Stimulated activated CD4-positive, alpha-beta T cell treated with anti-CD3 and anti-CD28 coated beads, Interleukin-2, amount 100 ng/mL, for 4 hours (primary cell): ENCODE measurements at regions not wholly inside any gene's neighbourhood (a gene's known extent, or its start where the extent isn't known, plus 50 kb on each side); places are given as distances from the start of the nearest gene placed in this dataset.
"Not testable (repeated sequence)": the region's sequence is repeated elsewhere in the genome, so short reads cannot be mapped to it uniquely, and the experiment has no call there.

Source experiments
- DNase-seq: peaks from one replicate; pipeline ENCODE4 v3.0.0-alpha.2; 2020; ENCODE audit warnings: low read depth

- DNase-seq = no peak
Measured at GRCh38 chr2:34815052-34815741, 1216.1 kb upstream of the FAM98A start.

DNA sequence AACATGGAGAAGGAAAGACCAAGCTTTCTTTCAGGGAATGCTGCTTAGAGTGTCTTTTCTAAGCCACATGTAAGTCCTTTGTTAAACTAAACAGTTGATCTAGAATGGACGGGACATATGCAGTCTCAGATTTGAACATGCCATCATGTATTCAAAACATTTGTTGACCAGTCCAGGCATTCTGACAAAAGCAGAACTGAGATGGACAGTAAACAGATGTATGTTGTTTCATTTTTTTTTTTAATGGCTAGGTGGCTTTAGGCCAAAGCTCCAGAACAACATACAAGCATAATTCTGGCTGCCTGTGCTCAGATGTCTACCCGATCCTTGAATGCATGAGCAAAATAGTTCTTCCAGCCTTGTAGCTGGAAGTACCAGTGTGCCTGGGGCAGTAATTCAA lies 1211.4 kb upstream of the FAM98A start:
- no peak for DNase-seq

DNA sequence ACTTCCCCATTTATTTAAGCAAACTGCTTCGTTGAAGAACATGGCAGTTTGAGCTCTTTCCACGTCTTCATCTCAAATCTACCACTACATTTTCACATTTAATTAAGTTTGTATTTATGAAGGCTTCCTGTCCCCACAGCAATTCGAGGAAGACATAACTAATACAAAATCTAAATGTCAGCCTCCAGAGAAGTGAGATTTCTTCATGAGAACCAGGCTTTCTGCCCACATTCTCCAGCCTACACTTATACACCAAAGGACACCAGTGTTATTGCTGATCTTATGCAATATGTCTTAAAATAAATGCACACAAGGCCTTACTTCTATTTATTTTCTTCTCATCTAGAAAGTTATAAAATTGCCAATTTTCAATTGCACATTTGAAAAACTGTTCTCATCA lies 1209.3 kb upstream of the FAM98A start:
- no peak for DNase-seq

GRCh38 chr2:34806891-34807290 lies 1207.8 kb upstream of the FAM98A start:
- no peak for DNase-seq

DNA sequence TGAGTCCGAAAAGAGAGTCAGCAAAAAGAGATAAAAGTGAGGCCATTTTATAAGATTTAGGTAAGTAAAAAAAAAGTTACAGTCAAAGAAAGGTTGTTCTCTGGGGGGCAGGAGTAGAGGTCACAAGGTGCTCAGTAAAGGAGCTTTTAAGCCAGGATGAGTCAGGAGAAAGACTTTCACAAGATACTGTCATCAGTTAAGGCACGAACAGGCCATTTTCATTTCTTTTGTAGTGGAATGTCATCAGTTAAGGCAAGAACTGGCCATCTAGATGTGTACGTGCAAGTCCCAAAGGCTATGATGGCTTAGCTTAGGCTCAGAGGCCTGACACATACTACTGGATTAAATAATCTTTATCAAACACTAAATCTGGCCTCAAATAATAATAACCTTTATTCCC lies 1207.3 kb upstream of the FAM98A start:
- no peak for DNase-seq

GRCh38 chr2:34799556-34799955 lies 1200.5 kb upstream of the FAM98A start:
- DNase-seq = no peak

GRCh38 chr2:34795586-34795985 lies 1196.5 kb upstream of the FAM98A start:
- DNase-seq = not testable (repeated sequence)

DNA sequence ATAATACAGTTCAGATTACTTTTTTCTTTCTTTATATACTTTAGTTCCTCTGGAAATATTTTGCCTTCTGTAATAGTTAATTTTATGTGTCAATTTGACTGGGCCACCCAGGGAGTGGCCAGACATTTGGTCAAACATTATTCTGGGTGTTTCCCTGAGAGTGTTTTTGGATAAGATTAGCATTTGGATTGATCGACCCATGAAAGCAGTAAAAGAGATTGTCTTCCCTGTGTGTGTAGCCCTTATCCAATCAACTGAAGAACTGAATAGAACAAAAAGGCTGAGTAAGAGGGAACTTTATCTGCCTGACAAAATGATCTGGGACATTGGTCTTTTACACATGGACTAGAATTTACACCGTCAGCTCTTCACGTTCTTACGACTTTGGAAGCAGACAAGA lies 1190.1 kb upstream of the FAM98A start:
- no peak for DNase-seq

DNA sequence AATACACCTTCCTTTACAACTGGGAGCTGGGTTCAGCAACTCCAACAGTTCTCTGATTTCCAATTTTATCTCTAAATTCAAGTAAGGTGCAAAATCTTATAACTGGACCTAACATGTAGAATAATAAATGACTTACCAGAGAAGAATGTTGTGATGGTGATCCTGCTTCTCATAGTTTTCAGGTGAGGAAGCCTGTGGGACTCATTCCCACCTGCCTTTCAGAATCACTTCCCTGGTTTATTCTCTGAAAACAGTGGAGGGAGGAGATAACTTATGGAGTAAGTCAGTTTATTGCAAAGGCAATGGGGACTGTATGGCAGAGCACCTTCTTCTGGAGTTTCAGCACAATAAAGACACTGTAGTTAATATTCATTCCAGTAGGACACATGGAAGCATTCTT lies 1188.2 kb upstream of the FAM98A start:
- DNase-seq = no peak

GRCh38 chr2:34785206-34785785 lies 1186.2 kb upstream of the FAM98A start:
- no peak for DNase-seq

GRCh38 chr2:34784701-34785100 lies 1185.6 kb upstream of the FAM98A start:
- DNase-seq = no peak

DNA sequence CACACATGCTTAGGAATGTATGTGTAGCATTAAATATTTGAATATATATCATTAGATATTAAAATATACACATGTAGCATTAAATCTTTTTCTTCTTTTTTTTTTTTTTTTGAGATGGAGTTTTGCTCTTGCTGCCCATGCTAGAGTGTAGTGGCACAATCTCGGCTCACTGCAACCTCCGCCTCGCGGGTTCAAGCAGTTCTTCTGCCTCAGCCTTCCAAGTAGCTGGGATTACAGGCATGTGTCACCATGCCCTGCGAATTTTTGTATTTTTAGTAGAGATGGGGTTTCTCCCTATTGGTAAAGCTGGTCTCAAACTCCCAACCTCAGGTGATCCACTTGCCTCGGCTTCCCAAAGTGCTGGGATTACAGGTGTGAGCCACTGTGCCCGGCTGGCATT lies 1151.6 kb upstream of the FAM98A start:
- not testable (repeated sequence) for DNase-seq

DNA sequence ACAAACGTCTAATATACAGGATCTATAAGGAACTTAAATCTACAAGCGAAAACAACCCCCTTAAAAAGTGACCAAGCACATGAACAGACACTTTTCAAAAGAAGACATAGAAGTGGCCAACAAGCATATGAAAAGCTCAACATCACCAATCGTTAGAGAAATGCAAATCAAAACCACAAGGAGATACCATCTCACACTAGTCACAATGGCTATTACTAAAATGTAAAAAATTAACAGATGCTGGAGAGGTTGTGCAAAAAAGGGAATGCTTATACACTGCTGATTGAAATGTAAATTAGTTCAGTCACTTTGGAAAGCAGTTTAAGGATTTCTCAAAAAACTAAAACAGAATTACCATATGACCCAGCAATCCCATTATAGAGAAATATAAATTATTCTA lies 1148.5 kb upstream of the FAM98A start:
- DNase-seq = no peak

GRCh38 chr2:34738691-34739090 lies 1139.6 kb upstream of the FAM98A start:
- DNase-seq = no peak

DNA sequence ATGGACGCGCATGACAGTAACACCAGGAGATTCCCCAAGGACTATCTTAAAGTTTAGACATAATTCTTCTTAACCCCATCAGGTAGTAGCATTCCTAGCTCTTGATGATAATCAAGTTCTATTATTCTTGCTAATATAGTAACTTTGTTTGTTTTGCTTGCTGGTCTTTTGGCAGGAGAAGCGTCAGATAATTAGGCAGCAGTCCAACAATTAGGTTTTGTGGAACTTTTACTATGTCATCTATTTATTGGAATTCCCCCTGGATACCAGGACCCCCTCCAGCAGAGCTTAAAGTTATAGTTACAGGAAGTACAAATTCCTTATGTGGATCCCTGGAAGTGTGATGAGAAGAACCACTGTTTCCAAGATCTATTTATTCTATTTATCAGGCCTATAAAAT lies 1138.0 kb upstream of the FAM98A start:
- no peak for DNase-seq

DNA sequence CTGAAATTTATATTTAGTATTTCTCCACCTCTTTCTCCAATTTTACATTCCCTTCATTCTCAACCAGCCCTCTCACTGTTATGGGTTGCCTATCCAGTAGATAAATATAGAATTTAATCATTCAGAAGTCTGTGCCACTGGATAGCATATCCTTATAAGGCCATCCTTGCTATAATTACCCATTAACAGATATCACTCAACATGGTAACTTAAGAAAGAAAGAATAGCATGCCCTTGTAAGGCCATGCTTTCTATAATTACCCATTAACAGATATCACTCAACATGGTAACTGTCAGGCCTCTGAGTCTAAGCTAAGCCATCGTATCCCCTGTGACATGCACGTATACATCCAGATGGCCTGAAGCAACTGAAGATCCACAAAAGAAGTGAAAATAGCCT lies 1137.4 kb upstream of the FAM98A start:
- no peak for DNase-seq

DNA sequence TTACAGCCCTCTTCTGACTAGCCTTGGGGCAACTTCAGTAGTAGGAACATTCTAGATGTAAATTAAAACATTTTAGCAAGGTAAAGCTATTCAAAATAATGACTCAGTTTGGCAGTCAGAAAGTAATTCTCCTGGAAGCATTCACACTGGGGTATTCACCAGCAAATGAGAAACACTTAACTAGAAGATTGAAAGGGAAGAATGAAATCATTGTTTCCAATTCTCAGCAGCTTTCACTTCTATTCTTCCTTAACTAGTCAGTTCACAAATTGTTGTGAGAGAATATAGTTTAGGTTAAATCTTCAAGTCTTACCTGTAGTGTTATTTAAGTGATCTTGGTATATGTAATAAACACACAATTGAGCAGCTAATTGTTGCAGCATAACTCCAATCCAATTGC lies 1135.6 kb upstream of the FAM98A start:
- DNase-seq = no peak

DNA sequence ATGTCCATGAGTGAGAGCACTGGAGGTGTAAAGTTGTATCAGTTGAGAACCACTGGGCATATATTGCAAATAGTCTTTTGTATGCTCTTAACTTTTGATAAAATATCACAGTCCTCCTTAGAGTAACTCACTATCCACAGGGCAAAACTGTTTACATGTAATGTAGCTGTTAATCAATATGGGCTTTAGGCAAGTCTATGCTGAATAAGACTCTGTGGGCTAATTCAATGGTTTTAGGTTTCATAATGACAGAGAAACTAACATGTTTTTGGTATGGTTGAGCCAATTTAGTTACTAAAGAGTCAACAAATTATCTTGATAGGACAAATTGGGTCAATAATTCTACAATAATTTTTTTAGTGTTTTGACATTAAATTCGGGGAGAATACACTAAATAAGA lies 1134.9 kb upstream of the FAM98A start:
- DNase-seq = no peak

DNA sequence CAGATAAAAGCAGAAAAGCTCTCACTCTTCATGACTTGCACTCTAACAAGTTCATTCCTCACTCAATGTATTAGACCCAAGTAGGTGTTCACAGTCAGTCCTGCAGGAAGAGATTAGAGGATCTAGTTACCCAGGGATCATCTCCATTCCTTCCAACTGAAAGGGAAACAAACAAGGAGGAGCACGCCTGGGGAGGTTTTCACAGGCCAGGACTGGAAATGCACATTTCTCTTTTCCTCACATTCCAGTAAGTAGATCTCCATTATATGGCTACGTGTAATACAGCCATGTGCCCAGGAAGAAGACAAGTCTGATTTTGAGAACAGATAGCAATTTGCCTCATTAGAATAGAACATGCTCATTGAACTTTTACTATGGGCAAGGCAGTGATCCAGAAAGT lies 1132.2 kb upstream of the FAM98A start:
- no peak for DNase-seq

- no peak for DNase-seq
Measured at GRCh38 chr2:34729845-34730244, 1130.7 kb upstream of the FAM98A start.

- no peak for DNase-seq
Measured at GRCh38 chr2:34724107-34724506, 1125.0 kb upstream of the FAM98A start.

DNA sequence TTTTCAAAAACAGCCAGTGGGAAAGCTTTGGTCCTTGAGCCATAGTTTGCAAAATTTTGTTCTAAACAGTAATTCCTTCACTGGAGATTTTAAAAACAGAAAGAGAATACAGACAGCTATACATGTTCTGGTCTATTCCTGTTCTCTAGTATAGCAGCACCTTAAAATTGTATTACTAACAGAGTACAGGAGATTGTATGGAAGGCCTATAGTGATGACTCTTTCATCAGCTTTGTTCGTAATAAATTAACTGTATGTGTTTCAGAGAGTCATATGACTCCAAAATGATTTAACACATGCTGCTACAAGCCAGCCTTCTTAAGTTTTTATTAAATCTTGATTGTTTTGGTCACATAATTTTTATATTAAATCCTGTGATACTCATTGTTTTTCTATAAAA lies 1124.6 kb upstream of the FAM98A start:
- no peak for DNase-seq

DNA sequence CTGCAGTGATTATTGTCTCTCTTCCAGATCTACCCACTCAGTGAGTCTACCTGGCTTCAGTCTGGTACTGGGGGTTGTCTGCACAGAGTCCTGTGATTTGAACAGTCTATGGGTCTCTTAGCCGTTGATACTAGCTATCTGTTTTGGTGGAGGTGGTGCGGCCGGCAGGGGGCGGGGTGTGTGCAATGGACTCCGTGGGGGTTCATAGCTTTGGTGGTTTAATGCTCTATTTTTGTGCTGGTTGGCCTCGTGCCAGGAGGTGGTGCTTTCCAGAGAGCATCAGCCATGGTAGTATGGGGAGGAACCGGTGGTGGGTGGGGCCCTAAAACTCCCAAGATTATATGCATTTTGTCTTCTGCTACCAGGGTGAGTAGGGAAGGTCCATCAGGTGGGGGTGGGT lies 1120.1 kb upstream of the FAM98A start:
- DNase-seq = no peak

DNA sequence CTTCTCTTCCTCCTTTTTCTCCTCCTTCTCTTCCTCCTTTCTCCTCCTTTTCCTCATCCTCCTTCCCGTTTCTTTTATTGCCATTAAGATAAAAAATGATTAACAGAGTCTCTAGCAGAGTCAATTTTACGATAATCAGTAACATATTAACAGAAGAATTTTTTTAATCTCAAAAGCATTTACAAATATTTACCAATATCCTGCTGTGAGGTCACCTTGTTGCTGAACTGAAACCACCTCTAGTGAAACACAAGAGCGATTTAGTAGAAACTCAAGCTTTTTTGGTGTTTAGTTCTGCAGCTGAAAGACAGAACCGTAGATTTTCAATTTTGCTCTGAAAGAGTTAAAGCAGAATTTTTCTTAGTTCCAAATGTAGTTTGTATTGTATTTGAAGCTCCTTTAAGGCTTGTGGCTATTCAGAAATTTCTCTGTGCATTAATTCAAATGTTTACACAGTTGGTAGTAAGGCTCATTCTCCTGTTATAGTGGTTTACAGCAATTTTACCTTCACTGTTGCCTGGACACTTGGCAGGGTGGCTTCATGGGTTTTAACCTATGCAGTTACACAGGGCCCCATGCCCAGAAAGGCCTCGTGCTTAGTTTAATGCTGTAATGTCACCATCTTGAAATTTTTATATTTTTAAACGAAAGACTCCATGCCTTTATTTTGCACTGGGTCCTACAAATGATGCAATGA lies 1106.6 kb upstream of the FAM98A start:
- DNase-seq = no peak
